HG03575 (cell line): ENCODE measurements at regions not wholly inside any gene's neighbourhood (a gene's known extent, or its start where the extent isn't known, plus 50 kb on each side); places are given as distances from the start of the nearest gene placed in this dataset.

Experiments
- ATAC-seq: cut with Tn5 transposase; IDR thresholded peaks from one replicate; pipeline ENCODE4 v1.9.1; 2021; ENCODE audit not compliant: unreplicated experiment, insufficient number of reproducible peaks, low FRiP score; ENCODE audit errors: extremely low read depth

GRCh38 chr6:166779963-166780683, 153.1 kb upstream of the RPS6KA2 start:
- ATAC-seq = no peak

- ATAC-seq = no peak
Measured at GRCh38 chr6:166779381-166779780, 152.3 kb upstream of the RPS6KA2 start.

GRCh38 chr6:166778776-166779175, 151.7 kb upstream of the RPS6KA2 start:
- no peak for ATAC-seq

- no peak for ATAC-seq
Measured at GRCh38 chr6:166778046-166778445, 151.0 kb upstream of the RPS6KA2 start.

- no peak for ATAC-seq
Measured at GRCh38 chr6:166777096-166777630, 150.1 kb upstream of the RPS6KA2 start.

GRCh38 chr6:166776571-166776970, 149.5 kb upstream of the RPS6KA2 start:
- ATAC-seq = no peak

- ATAC-seq = no peak
Measured at GRCh38 chr6:166775923-166776220, 148.8 kb upstream of the RPS6KA2 start.

- no peak for ATAC-seq
Measured at GRCh38 chr6:166775180-166775922, 148.3 kb upstream of the RPS6KA2 start.

- no peak for ATAC-seq
Measured at GRCh38 chr6:166774770-166775169, 147.7 kb upstream of the RPS6KA2 start.

- no peak for ATAC-seq
Measured at GRCh38 chr6:166774292-166774691, 147.2 kb upstream of the RPS6KA2 start.

- ATAC-seq = no peak
Measured at GRCh38 chr6:166772518-166772917, 145.5 kb upstream of the RPS6KA2 start.

- ATAC-seq = no peak
Measured at GRCh38 chr6:166771701-166772100, 144.7 kb upstream of the RPS6KA2 start.

GRCh38 chr6:166770216-166771116, 143.4 kb upstream of the RPS6KA2 start:
- ATAC-seq = no peak

- no peak for ATAC-seq
Measured at GRCh38 chr6:166769648-166770047, 142.6 kb upstream of the RPS6KA2 start.

- ATAC-seq = no peak
Measured at GRCh38 chr6:166768761-166769160, 141.7 kb upstream of the RPS6KA2 start.

GRCh38 chr6:166767230-166767629, 140.2 kb upstream of the RPS6KA2 start:
- no peak for ATAC-seq

- no peak for ATAC-seq
Measured at GRCh38 chr6:166766769-166767168, 139.7 kb upstream of the RPS6KA2 start.

- ATAC-seq = no peak
Measured at GRCh38 chr6:166765234-166765541, 138.1 kb upstream of the RPS6KA2 start.

GRCh38 chr6:166764473-166765233, 137.6 kb upstream of the RPS6KA2 start:
- ATAC-seq = no peak
